ENCODE measurements at regions not wholly inside any gene's neighbourhood (a gene's known extent, or its start where the extent isn't known, plus 50 kb on each side); places are given as distances from the start of the nearest gene placed in this dataset.

- Mint-ChIP-seq H3K36me3 (ENCODE audit: low read depth) (no peaks in the 10 kb centered on the region), H3K4me1 (ENCODE audit: low read depth) (peaks cover under 1% of the 10 kb centered on the region), H3K27me3 (ENCODE audit: low read depth) (peaks cover 11% of the 10 kb centered on the region), H3K4me3 (no peak overlapping the region), H3K27ac (no peak overlapping the region), H3K9me3 (no peaks in the 10 kb centered on the region)
These were observed 353.2 kb downstream of the BCAT1 start for GRCh38 chr12:24595652-24596235.

DNA sequence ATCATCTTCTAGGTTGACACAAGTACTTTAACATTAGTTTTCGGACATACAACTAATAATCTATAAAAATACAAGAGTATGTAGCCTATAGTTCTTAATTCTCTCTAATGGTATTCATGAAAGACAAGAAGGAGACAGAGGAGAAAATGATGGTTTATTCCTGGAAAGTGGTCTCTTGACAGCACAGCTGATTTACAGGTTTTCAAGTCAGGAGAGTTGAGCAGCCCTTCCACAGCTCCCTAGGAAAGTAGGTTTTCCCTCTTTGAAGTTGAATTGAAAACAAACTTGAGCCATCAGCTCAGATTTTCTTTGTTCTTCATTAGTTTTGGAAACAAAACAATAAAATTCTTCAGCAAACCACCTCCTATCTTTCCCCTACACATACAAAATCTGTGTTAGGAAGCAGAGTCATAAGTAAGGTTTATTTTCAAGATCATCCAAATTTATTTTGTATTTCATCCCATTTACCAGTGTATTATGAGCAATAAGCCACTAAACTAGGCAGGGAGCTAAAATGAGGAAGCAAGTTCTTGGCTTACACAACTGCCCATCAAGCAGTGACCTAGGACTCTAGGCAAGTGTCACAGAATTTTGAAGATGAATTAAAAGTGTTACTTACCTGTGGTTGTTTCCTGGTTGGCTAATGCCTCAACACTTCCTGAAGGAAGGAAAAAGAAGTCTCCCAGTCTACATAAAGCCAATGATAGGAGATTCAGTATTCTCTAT is 357.0 kb downstream of the BCAT1 start:
- Mint-ChIP-seq H3K27me3 (ENCODE audit: low read depth) (peaks cover 11% of the 10 kb centered on the region), H3K4me3 (no peak overlapping the region), H3K9me3 (no peaks in the 10 kb centered on the region), H3K27ac (no peak overlapping the region), H3K36me3 (ENCODE audit: low read depth) (no peaks in the 10 kb centered on the region), H3K4me1 (ENCODE audit: low read depth) (no peaks in the 10 kb centered on the region)

GRCh38 chr12:24591079-24591626 is 357.7 kb downstream of the BCAT1 start:
- H3K27ac Mint-ChIP-seq, result no peak overlapping the region
- no peaks in the 10 kb centered on the region for H3K36me3 Mint-ChIP-seq (ENCODE audit: low read depth)
- H3K9me3 Mint-ChIP-seq, result no peaks in the 10 kb centered on the region
- H3K27me3 Mint-ChIP-seq (ENCODE audit: low read depth), result peaks cover 7% of the 10 kb centered on the region
- no peak overlapping the region for H3K4me3 Mint-ChIP-seq
- no peaks in the 10 kb centered on the region for H3K4me1 Mint-ChIP-seq (ENCODE audit: low read depth)

DNA sequence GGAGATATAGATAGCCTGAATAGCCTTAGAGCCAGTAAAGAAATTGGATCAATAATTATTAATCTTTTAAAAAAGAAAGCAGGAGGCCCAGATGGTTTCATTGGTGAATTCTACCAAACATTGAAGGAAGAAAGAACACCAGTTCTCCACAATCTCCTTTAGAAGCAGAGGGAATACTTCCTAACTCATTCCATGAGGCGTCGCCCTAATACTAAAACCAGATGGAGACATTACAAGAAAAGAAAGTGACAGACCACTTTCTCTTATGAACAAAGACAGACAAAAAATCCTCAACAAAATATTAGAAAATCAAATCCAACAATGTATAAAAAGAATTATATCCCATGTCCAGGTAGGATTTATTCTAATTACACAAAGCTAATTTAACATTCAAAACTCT is 362.6 kb downstream of the BCAT1 start:
- Mint-ChIP-seq H3K27ac (no peak overlapping the region), H3K36me3 (ENCODE audit: low read depth) (no peaks in the 10 kb centered on the region), H3K4me1 (ENCODE audit: low read depth) (no peaks in the 10 kb centered on the region), H3K9me3 (no peaks in the 10 kb centered on the region), H3K27me3 (ENCODE audit: low read depth) (no peaks in the 10 kb centered on the region), H3K4me3 (no peak overlapping the region)

- Mint-ChIP-seq H3K27me3 (ENCODE audit: low read depth) (no peaks in the 10 kb centered on the region), H3K27ac (no peak overlapping the region), H3K36me3 (ENCODE audit: low read depth) (no peaks in the 10 kb centered on the region), H3K9me3 (peaks cover 8% of the 10 kb centered on the region), H3K4me1 (ENCODE audit: low read depth) (no peaks in the 10 kb centered on the region), H3K4me3 (no peak overlapping the region)
These were observed 364.7 kb downstream of the BCAT1 start for GRCh38 chr12:24584032-24584675.

GRCh38 chr12:24582954-24583601 is 365.8 kb downstream of the BCAT1 start:
- Mint-ChIP-seq H3K27ac (no peak overlapping the region), H3K9me3 (peaks cover 8% of the 10 kb centered on the region)

GRCh38 chr12:24574538-24574937 is 374.4 kb downstream of the BCAT1 start:
- Mint-ChIP-seq H3K4me1 (ENCODE audit: low read depth) (no peaks in the 10 kb centered on the region), H3K4me3 (no peak overlapping the region), H3K9me3 (peaks cover 7% of the 10 kb centered on the region), H3K36me3 (ENCODE audit: low read depth) (no peaks in the 10 kb centered on the region), H3K27ac (no peak overlapping the region), H3K27me3 (ENCODE audit: low read depth) (peaks cover 5% of the 10 kb centered on the region)

More at GRCh38 chr12:24582954-24583601, 365.8 kb downstream of the BCAT1 start:
- Mint-ChIP-seq H3K4me3 (no peak overlapping the region), H3K4me1 (ENCODE audit: low read depth) (no peaks in the 10 kb centered on the region), H3K36me3 (ENCODE audit: low read depth) (no peaks in the 10 kb centered on the region), H3K27me3 (ENCODE audit: low read depth) (no peaks in the 10 kb centered on the region)

GRCh38 chr12:24573621-24574020 is 375.3 kb downstream of the BCAT1 start:
- no peak overlapping the region for H3K4me3 Mint-ChIP-seq
- peaks cover 7% of the 10 kb centered on the region for H3K9me3 Mint-ChIP-seq
- H3K4me1 Mint-ChIP-seq (ENCODE audit: low read depth), result no peaks in the 10 kb centered on the region
- no peak overlapping the region for H3K27ac Mint-ChIP-seq
- no peaks in the 10 kb centered on the region for H3K36me3 Mint-ChIP-seq (ENCODE audit: low read depth)
- peaks cover 8% of the 10 kb centered on the region for H3K27me3 Mint-ChIP-seq (ENCODE audit: low read depth)

DNA sequence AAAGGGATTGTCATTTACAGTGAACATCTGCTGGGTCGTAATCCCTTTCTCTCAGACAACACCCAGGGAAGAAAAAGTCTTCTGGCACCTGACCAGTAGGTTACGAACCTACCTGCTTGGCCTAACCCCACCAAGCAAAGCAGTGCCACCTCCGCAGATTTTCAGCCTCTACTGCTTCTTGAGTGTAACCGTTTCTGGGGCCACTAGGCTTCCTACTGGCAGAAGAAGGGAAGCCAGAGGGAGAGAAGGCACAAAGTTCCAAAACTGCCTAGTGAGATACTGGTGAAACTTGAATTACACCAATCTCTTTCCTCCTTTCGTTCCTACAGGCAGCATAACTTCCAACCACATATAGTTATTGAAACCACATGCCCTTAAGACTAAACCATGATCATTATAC is 383.6 kb downstream of the BCAT1 start:
- Mint-ChIP-seq H3K36me3 (ENCODE audit: low read depth) (no peaks in the 10 kb centered on the region), H3K27ac (no peak overlapping the region), H3K4me1 (ENCODE audit: low read depth) (peaks cover 10% of the 10 kb centered on the region), H3K9me3 (no peaks in the 10 kb centered on the region), H3K4me3 (no peak overlapping the region), H3K27me3 (ENCODE audit: low read depth) (peaks cover 69% of the 10 kb centered on the region)

GRCh38 chr12:24562771-24563431 is 386.0 kb downstream of the BCAT1 start:
- no peaks in the 10 kb centered on the region for H3K36me3 Mint-ChIP-seq (ENCODE audit: low read depth)
- H3K4me3 Mint-ChIP-seq, result peak overlapping the region; percentile 94
- H3K4me1 Mint-ChIP-seq (ENCODE audit: low read depth), result peaks cover 13% of the 10 kb centered on the region
- H3K27me3 Mint-ChIP-seq (ENCODE audit: low read depth), result peaks cover 77% of the 10 kb centered on the region
- no peak overlapping the region for H3K27ac Mint-ChIP-seq
- H3K9me3 Mint-ChIP-seq, result no peaks in the 10 kb centered on the region

DNA sequence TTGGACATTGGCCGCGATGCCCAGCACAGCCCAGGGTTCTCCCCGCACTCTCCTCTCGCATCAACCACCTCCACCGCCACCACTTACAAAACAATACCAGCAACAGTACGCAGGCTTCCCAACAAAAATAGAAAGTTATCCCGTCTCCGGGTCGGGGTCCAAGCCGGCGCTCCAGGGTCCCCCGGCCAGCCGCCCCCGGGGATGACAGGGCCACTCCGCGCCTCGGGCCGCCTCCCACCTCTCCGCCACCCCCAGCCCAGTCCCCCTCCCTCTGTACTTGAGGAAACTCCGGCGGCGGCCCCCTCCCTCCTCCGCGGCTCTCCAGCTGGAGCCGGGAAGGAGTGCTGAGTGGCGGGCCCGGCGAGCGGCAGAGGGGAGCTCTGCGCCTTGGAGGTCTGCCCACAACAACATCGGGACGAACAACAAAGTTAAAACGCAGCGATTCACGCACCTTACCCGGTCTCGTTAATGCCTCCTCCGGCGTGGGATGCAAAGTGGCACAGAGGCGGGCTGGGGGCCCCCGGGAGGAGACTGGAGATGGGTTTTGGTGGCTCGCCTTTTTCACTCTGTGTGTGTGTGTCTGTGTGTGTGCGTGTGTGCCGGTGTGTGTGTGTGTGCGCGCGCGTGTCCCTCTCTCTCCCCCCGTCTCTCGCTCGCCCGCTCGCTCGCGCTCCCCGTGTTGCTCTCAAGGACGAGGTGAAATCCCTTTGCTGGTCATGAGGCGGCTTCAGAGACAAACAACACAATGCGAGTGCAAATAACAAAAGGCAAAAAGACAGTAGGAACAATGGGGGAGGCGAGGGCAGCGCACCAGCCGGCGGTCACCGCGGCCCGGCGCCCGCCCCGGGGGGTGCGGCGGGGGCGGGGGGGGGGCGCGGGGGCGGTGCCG is 386.8 kb downstream of the BCAT1 start:
- Mint-ChIP-seq H3K27me3 (ENCODE audit: low read depth) (peaks cover 74% of the 10 kb centered on the region), H3K4me1 (ENCODE audit: low read depth) (peaks cover 13% of the 10 kb centered on the region)

DNA sequence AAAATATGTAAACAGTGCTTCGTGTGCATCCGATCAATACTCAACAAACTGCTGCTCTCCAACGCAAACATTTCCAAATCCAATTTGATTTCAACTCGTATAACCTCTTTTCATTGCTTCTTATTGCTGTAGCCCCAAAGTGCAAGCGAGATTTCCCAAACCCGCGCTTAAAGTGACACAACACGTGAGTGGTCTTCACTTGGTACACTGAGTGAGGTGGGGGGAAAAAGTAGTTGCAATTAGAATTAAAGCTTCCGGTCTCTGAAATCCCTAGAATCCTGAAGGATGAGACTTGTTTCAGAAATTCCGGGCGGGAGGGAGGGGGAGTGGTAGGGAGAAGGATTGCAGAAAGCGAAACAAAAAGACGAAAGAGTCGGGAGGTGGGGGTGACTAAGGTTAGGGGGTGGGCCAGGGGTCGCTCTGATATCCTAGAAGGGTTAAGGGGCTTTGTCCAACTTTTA is 387.5 kb downstream of the BCAT1 start:
- Mint-ChIP-seq H3K36me3 (ENCODE audit: low read depth) (no peaks in the 10 kb centered on the region), H3K27ac (no peak overlapping the region), H3K9me3 (no peaks in the 10 kb centered on the region), H3K4me3 (peak overlapping the region; percentile 84), H3K4me1 (ENCODE audit: low read depth) (peaks cover 13% of the 10 kb centered on the region), H3K27me3 (ENCODE audit: low read depth) (peaks cover 68% of the 10 kb centered on the region)

More for the DNA sequence above, 386.8 kb downstream of the BCAT1 start:
- Mint-ChIP-seq H3K9me3 (no peaks in the 10 kb centered on the region), H3K27ac (peak overlapping the region; percentile 71), H3K4me3 (peak overlapping the region; percentile 94), H3K36me3 (ENCODE audit: low read depth) (no peaks in the 10 kb centered on the region)

DNA sequence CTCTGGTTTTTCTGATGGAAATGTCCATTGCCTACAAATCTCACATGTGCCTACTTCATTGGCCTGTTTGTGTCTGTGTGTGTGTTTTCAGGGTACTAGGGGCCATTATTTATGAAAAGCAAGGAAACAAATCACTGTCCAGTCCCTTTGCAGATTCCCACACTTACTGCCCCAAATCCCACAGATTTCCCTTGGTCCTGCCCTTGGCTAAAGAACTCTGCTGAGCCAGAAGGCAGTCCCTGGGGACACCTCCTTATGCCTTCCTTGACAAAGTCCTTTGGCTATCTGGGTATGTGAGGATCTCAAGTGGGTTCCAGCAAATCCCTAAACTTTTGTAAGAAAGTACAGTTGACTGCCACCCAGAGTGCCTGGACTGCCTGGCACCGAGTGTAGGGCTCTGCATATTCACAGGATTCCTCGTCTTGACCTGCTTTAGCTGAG is 388.1 kb downstream of the BCAT1 start:
- peaks cover 66% of the 10 kb centered on the region for H3K27me3 Mint-ChIP-seq (ENCODE audit: low read depth)
- no peaks in the 10 kb centered on the region for H3K9me3 Mint-ChIP-seq
- H3K27ac Mint-ChIP-seq, result no peak overlapping the region
- H3K4me1 Mint-ChIP-seq (ENCODE audit: low read depth), result peaks cover 13% of the 10 kb centered on the region
- H3K36me3 Mint-ChIP-seq (ENCODE audit: low read depth), result no peaks in the 10 kb centered on the region
- H3K4me3 Mint-ChIP-seq, result peak overlapping the region; percentile 84
